HL-60 (cell line): ENCODE measurements at regions not wholly inside any gene's neighbourhood (a gene's known extent, or its start where the extent isn't known, plus 50 kb on each side); places are given as distances from the start of the nearest gene placed in this dataset.
A peak's percentile ranks its signal among the peaks of the same experiment; 100 is the strongest.

Source experiments
- DNase-seq, 2 experiments: peaks; one replicate each; pipeline ENCODE4 v3.0.0-alpha.2; 2010 to 2020; ENCODE audit warnings: low read depth in 1 of 2, low spot score in 1 of 2
- H3K27ac ChIP-seq: fragments of 250-450 bp; sonication (Bioruptor Pico); replicated peaks from 2 replicates; pipeline ENCODE4 v1.5.1; 2020; ENCODE audit warnings: mild to moderate bottlenecking, moderate library complexity
- H3K27me3 ChIP-seq: fragments of 250-450 bp; sonication (Bioruptor Pico); 2 replicates; pipeline ENCODE4 v1.5.1; 2021; ENCODE audit warnings: mild to moderate bottlenecking, moderate library complexity; ENCODE audit not compliant: insufficient read depth, poor library complexity, severe bottlenecking
- H3K4me3 ChIP-seq: replicated peaks from 2 replicates; pipeline ENCODE4 v1.5.1; 2011; ENCODE audit warnings: mild to moderate bottlenecking, control low read depth, low read length; ENCODE audit not compliant: insufficient read depth
- CTCF ChIP-seq: IDR thresholded peaks from one replicate; pipeline ENCODE4 v1.5.1; 2011; ENCODE audit warnings: low read length, control low read depth, inconsistent platforms; ENCODE audit not compliant: insufficient read depth
- GABPA ChIP-seq: IDR thresholded peaks from 2 replicates; pipeline ENCODE4 v1.6.1; 2012; ENCODE audit warnings: low read depth
- POLR2AphosphoS5 ChIP-seq: IDR thresholded peaks from 2 replicates; pipeline ENCODE4 v1.6.1; 2012; ENCODE audit warnings: low read depth
- REST ChIP-seq: IDR thresholded peaks from 2 replicates; pipeline ENCODE4 v1.6.1; 2012; ENCODE audit warnings: low read depth; ENCODE audit not compliant: insufficient replicate concordance
- SPI1 ChIP-seq: IDR thresholded peaks from 2 replicates; pipeline ENCODE4 v1.6.1; 2012; ENCODE audit warnings: low read depth, mild to moderate bottlenecking, borderline replicate concordance

DNA sequence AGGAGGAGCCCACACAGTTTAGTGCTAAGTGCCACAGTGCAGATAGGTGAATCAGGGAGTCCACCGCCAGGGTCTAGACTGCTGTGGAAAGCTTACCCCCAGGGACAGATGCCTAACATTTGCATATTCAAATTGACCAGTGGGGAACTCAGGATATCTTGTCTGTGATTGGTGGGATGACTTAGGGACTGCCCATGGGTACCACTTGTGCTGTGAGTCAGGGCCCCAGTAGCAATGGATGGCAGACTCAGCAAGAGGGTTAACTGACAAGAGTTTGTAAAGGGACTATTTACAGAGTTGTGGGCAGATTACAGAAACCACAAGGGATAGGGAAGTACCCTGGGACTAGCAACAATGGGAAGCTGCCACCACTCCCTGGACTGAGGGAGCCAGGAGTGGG lies 282.1 kb downstream of the BCOR start:
- DNase-seq: peak; percentile 21 to 30
- Histone ChIP-seq H3K27ac (no peak overlapping the region), H3K27me3 (no peaks in the 10 kb centered on the region), H3K4me3 (no peak overlapping the region)
- TF ChIP-seq GABPA (no peak), POLR2AphosphoS5 (no peak), REST (no peak), SPI1 (no peak), CTCF (no peak)

- TF ChIP-seq SPI1: no peak
- TF ChIP-seq CTCF: no peak
- TF ChIP-seq POLR2AphosphoS5: no peak
- TF ChIP-seq GABPA: no peak
- no peak for TF ChIP-seq REST
- Histone ChIP-seq H3K4me3 (no peak overlapping the region), H3K27me3 (no peaks in the 10 kb centered on the region), H3K27ac (no peak overlapping the region)
- no peak for DNase-seq
These were observed 280.7 kb downstream of the BCOR start for GRCh38 chrX:39816871-39817731.

GRCh38 chrX:39817754-39818470 lies 279.8 kb downstream of the BCOR start:
- no peak overlapping the region for H3K4me3 ChIP-seq
- TF ChIP-seq SPI1: no peak
- no peak for TF ChIP-seq REST
- TF ChIP-seq CTCF: no peak
- TF ChIP-seq POLR2AphosphoS5: no peak
- TF ChIP-seq GABPA: no peak

More at GRCh38 chrX:39817754-39818470, 279.8 kb downstream of the BCOR start:
- Histone ChIP-seq H3K27me3 (no peaks in the 10 kb centered on the region), H3K27ac (no peak overlapping the region)
- DNase-seq: no peak
